ENCODE measurements at regions not wholly inside any gene's neighbourhood (a gene's known extent, or its start where the extent isn't known, plus 50 kb on each side); places are given as distances from the start of the nearest gene placed in this dataset.

DNA sequence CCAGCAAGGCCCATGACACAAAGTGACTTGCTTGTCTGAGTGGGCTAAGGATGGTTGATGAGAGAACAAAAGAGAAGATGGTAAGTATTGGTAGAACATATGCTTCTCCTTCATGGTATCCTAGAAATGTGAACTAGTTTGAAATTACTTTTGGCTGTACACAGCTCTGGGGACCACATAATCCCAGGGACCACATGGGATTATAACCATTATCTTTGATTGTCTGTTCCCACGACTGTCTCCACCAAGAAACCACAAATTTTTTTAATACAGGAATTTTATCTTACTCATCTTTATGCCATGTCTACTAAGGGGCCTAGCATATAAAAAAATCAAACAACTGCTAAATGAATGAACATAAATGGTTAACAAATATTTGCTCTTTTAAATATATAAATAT is 155.3 kb upstream of the PRICKLE2 start:
- TF ChIP-seq, protein P1, sequence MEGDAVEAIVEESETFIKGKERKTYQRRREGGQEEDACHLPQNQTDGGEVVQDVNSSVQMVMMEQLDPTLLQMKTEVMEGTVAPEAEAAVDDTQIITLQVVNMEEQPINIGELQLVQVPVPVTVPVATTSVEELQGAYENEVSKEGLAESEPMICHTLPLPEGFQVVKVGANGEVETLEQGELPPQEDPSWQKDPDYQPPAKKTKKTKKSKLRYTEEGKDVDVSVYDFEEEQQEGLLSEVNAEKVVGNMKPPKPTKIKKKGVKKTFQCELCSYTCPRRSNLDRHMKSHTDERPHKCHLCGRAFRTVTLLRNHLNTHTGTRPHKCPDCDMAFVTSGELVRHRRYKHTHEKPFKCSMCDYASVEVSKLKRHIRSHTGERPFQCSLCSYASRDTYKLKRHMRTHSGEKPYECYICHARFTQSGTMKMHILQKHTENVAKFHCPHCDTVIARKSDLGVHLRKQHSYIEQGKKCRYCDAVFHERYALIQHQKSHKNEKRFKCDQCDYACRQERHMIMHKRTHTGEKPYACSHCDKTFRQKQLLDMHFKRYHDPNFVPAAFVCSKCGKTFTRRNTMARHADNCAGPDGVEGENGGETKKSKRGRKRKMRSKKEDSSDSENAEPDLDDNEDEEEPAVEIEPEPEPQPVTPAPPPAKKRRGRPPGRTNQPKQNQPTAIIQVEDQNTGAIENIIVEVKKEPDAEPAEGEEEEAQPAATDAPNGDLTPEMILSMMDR (IDR thresholded peaks at IDR 0.05; ENCODE audit: low read depth, low read length, poor library complexity, severe bottlenecking): no peak
- no peak for TF ChIP-seq EZH2phosphoT487 (IDR thresholded peaks at IDR 0.05; ENCODE audit: borderline replicate concordance, low read length)
